RWPE2 (cell line): ENCODE measurements at regions not wholly inside any gene's neighbourhood (a gene's known extent, or its start where the extent isn't known, plus 50 kb on each side); places are given as distances from the start of the nearest gene placed in this dataset.
"Not testable (repeated sequence)": the region's sequence is repeated elsewhere in the genome, so short reads cannot be mapped to it uniquely, and the experiment has no call there.

Experiments used
- ATAC-seq: fragments of 200-7000 bp; cut with Tn5 transposase; 3 replicates; pipeline ENCODE4 v1.9.1; 2021; ENCODE audit warnings: low read depth
- DNase-seq: peaks from one replicate; pipeline ENCODE4 v3.0.0-alpha.2; 2020; ENCODE audit warnings: low spot score
- H3K27ac ChIP-seq: fragments of 450-650 bp; 2 replicates; pipeline ENCODE4 v1.5.1; 2017; ENCODE audit warnings: mild to moderate bottlenecking; ENCODE audit not compliant: poor library complexity, severe bottlenecking
- H3K27me3 ChIP-seq: fragments of 250-450 bp; sonication (Bioruptor Pico); 2 replicates; pipeline ENCODE4 v1.5.1; 2021; ENCODE audit warnings: mild to moderate bottlenecking, moderate library complexity; ENCODE audit not compliant: insufficient read depth, poor library complexity, severe bottlenecking
- H3K36me3 ChIP-seq: fragments of 250-450 bp; sonication (Bioruptor Pico); 2 replicates; pipeline ENCODE4 v1.5.1; 2020; ENCODE audit warnings: low read depth, mild to moderate bottlenecking, moderate library complexity
- H3K4me1 ChIP-seq: fragments of 250-450 bp; sonication (Bioruptor Pico); 2 replicates; pipeline ENCODE4 v1.5.1; 2021; ENCODE audit warnings: mild to moderate bottlenecking, moderate library complexity; ENCODE audit not compliant: insufficient read depth, poor library complexity, severe bottlenecking
- H3K4me3 ChIP-seq: fragments of 250-450 bp; sonication (Bioruptor Pico); 2 replicates; pipeline ENCODE4 v1.5.1; 2021; ENCODE audit warnings: mild to moderate bottlenecking, moderate library complexity; ENCODE audit not compliant: severe bottlenecking
- H3K9me3 ChIP-seq: fragments of 250-450 bp; sonication (Bioruptor Pico); 2 replicates; pipeline ENCODE4 v1.5.1; 2021; ENCODE audit warnings: mild to moderate bottlenecking, moderate library complexity; ENCODE audit not compliant: severe bottlenecking
- TF ChIP-seq, protein P1 (sequence below): fragments of 450-650 bp; IDR thresholded peaks from one replicate; pipeline ENCODE4 v1.5.1; 2017; ENCODE audit warnings: mild to moderate bottlenecking, moderate library complexity; ENCODE audit not compliant: poor library complexity, severe bottlenecking

DNA sequence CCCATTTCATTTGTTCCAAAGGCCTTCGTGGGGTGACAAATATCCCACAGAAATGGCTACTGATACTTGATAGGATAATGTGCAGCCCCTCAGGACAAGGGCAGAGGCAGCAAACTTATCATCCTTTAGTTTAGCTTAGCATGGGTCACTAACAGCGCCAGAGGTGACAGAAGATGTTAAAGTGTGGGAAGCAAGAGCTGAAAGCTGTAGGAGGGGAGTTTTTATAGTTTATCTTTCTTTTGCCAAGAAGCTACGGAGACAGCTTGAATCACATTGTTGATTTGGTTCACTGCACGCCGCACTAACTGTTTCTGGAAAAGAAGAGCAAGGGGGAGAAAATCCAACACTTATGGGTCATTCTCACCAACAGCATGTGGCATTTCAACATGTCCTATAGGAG, 773.9 kb upstream of the MMS22L start:
- ATAC-seq = no peak
- no peaks in the 10 kb centered on the region for H3K36me3 ChIP-seq
- H3K27ac ChIP-seq = no peak overlapping the region
- no peak overlapping the region for H3K4me3 ChIP-seq
- no peaks in the 10 kb centered on the region for H3K4me1 ChIP-seq
- DNase-seq = no peak
- TF ChIP-seq, protein P1, sequence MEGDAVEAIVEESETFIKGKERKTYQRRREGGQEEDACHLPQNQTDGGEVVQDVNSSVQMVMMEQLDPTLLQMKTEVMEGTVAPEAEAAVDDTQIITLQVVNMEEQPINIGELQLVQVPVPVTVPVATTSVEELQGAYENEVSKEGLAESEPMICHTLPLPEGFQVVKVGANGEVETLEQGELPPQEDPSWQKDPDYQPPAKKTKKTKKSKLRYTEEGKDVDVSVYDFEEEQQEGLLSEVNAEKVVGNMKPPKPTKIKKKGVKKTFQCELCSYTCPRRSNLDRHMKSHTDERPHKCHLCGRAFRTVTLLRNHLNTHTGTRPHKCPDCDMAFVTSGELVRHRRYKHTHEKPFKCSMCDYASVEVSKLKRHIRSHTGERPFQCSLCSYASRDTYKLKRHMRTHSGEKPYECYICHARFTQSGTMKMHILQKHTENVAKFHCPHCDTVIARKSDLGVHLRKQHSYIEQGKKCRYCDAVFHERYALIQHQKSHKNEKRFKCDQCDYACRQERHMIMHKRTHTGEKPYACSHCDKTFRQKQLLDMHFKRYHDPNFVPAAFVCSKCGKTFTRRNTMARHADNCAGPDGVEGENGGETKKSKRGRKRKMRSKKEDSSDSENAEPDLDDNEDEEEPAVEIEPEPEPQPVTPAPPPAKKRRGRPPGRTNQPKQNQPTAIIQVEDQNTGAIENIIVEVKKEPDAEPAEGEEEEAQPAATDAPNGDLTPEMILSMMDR = no peak
- peaks cover 11% of the 10 kb centered on the region for H3K27me3 ChIP-seq
- H3K9me3 ChIP-seq = no peaks in the 10 kb centered on the region

DNA sequence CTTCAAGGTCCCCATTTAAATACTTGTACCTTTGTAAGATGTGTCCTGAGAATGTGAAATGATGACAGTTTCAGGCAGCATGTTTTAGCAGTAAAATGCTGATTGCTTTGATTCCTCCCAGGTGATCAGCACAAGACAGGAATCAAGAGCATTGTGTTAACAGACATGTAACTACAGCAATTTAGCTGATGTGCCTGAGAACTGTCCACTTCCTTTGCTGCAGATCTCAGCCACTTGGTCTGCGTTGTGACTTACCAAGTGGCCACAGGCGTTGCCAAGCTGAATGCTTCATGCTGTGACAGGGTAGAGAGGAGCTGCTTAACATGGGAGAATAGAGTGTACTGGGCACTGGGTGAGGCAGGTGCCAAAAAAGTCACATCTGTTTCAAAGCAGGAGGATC, 767.0 kb upstream of the POU3F2 start:
- TF ChIP-seq, protein P1 = no peak
- ATAC-seq = no peak
- Histone ChIP-seq H3K27me3 (no peaks in the 10 kb centered on the region), H3K27ac (no peak overlapping the region), H3K36me3 (no peaks in the 10 kb centered on the region), H3K4me3 (no peak overlapping the region), H3K4me1 (no peaks in the 10 kb centered on the region), H3K9me3 (no peaks in the 10 kb centered on the region)
- DNase-seq = no peak

DNA sequence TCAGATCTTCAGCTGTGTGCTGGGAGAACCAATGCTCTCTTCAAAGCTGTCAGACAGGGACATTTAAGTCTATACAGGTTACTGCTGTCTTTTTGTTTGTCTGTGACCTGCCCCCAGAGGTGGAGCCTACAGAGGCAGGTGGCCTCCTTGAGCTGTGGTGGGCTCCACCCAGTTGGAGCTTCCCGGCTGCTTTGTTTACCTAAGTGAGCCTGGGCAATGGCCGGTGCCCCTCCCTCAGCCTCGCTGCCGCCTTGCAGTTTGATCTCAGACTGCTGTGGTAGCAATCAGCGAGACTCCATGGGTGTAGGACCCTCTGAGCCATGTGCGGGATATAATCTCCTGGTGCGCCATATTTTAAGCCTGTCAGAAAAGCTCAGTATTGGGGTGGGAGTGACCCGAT, 745.8 kb upstream of the POU3F2 start:
- ATAC-seq, H3K9me3 ChIP-seq, H3K36me3 ChIP-seq, H3K27me3 ChIP-seq, H3K4me3 ChIP-seq, H3K4me1 ChIP-seq, H3K27ac ChIP-seq, DNase-seq: not testable (repeated sequence)

- ATAC-seq (no peak), DNase-seq (no peak)
- H3K27me3 ChIP-seq = no peaks in the 10 kb centered on the region
- H3K4me3 ChIP-seq = no peak overlapping the region
- no peaks in the 10 kb centered on the region for H3K4me1 ChIP-seq
- H3K27ac ChIP-seq = no peak overlapping the region
- H3K36me3 ChIP-seq = no peaks in the 10 kb centered on the region
- TF ChIP-seq, protein P1 = no peak
- no peaks in the 10 kb centered on the region for H3K9me3 ChIP-seq
Observed at GRCh38 chr6:98092331-98092730, 742.0 kb upstream of the POU3F2 start.

- Histone ChIP-seq H3K9me3 (no peaks in the 10 kb centered on the region), H3K36me3 (no peaks in the 10 kb centered on the region), H3K4me3 (no peak overlapping the region), H3K27ac (no peak overlapping the region), H3K4me1 (no peaks in the 10 kb centered on the region), H3K27me3 (no peaks in the 10 kb centered on the region)
- no peak for ATAC-seq
- TF ChIP-seq, protein P1 = no peak
- DNase-seq = no peak
Observed at GRCh38 chr6:98094696-98095095, 739.7 kb upstream of the POU3F2 start.

DNA sequence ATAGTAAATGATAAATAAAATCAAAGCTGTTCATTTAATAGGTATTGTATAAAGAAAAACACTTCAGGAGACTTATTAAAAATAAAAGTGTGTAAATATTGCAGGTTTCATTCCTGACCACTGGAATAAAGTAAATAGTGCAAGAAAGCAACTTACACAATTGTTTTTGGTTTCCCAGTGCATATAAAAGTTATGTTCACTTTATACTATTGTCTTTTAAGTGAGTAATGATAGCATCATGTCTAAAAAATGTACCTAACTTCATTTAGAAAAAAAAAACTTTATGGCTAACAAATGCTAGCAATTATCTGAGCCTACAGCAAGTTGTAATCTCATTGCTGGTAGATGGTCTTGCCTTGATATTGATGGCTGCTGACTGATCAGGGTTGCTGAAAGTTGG, 726.6 kb upstream of the POU3F2 start:
- Histone ChIP-seq H3K27ac (no peak overlapping the region), H3K4me1 (peaks cover 8% of the 10 kb centered on the region), H3K27me3 (no peaks in the 10 kb centered on the region), H3K36me3 (no peaks in the 10 kb centered on the region), H3K9me3 (no peaks in the 10 kb centered on the region), H3K4me3 (no peak overlapping the region)
- TF ChIP-seq, protein P1 = no peak
- DNase-seq (no peak), ATAC-seq (peak; percentile 79)
